ENCODE measurements at regions not wholly inside any gene's neighbourhood (a gene's known extent, or its start where the extent isn't known, plus 50 kb on each side); places are given as distances from the start of the nearest gene placed in this dataset.

DNA sequence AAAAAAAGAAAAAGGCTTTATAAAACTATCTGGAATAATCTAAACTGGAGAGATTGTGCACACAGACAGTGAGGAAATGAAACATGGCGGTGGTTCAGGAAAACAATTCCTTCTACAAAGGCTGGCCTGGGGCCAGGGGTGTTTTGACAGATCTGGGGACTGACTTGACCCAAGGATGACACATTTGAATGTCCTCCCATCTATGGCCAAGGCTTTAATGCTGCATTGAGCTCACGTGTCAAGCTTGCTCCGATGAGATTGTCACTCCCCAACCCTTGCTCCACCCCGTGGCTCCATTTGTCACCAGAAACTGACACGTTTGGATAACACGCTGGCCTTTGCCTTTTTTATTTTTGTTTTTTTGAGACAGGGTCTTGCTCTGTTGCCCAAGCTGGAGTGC is 156.1 kb downstream of the ZFP64 start:
- TF ChIP-seq, protein P1, sequence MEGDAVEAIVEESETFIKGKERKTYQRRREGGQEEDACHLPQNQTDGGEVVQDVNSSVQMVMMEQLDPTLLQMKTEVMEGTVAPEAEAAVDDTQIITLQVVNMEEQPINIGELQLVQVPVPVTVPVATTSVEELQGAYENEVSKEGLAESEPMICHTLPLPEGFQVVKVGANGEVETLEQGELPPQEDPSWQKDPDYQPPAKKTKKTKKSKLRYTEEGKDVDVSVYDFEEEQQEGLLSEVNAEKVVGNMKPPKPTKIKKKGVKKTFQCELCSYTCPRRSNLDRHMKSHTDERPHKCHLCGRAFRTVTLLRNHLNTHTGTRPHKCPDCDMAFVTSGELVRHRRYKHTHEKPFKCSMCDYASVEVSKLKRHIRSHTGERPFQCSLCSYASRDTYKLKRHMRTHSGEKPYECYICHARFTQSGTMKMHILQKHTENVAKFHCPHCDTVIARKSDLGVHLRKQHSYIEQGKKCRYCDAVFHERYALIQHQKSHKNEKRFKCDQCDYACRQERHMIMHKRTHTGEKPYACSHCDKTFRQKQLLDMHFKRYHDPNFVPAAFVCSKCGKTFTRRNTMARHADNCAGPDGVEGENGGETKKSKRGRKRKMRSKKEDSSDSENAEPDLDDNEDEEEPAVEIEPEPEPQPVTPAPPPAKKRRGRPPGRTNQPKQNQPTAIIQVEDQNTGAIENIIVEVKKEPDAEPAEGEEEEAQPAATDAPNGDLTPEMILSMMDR (IDR thresholded peaks at IDR 0.05): no peak
- no peak for TF ChIP-seq POLR2A (IDR thresholded peaks at IDR 0.05)

Measured in testis (tissue), 2 donors.